ENCODE measurements at regions not wholly inside any gene's neighbourhood (a gene's known extent, or its start where the extent isn't known, plus 50 kb on each side); places are given as distances from the start of the nearest gene placed in this dataset.

DNA sequence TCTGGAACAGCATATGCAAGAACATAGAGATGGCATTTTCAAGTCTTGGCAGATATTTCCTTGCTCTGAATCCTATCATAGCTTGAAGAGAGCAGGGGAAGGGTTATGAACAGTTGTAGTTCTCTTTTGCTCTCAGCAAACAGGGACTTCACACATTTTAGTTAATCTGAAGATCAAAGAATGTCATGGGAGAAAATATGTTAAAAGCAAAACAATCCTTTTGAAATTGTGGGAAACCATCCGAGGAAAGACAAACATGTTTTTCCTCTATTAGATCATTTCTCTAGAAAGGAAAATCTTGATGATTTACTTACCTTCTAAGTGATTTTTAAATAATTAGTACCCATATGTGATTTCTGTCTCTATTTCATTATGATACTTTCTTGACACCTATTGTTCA, 77.8 kb upstream of the DCBLD2 start:
- TF ChIP-seq CTCF (IDR thresholded peaks at IDR 0.05; ENCODE audit: low read length) (no peak), EZH2 (optimal IDR thresholded peaks at IDR 0.05; ENCODE audit: low read depth, low read length) (no peak)
